Endothelial cell of umbilical vein (primary cell): ENCODE measurements at regions not wholly inside any gene's neighbourhood (a gene's known extent, or its start where the extent isn't known, plus 50 kb on each side); places are given as distances from the start of the nearest gene placed in this dataset.

Experiments used
- BruUV-seq: library from RNA; stranded (reverse); fragments of 400-500 nt; replicated peaks from 2 replicates; lab custom pipeline; 2021; lab: Mats Ljungman, UMichigan
- CTCF ChIA-PET: fragments of 300-600, 350-600 bp; sonication (Branson Sonifier 250); formaldehyde crosslinking; loops from one replicate; lab custom pipeline; 2021; ENCODE audit warnings: antibody characterized with exemption, inconsistent platforms; lab: Charles Lee
- POLR2A ChIA-PET: fragments of 300-600, 350-600 bp; sonication (Branson Sonifier 250); formaldehyde crosslinking; loops from one replicate; lab custom pipeline; 2021; ENCODE audit warnings: antibody characterized with exemption, inconsistent platforms; lab: Charles Lee
- DNase-seq: peaks from one replicate; pipeline ENCODE4 v3.0.0-alpha.2; 2011; ENCODE audit warnings: low read depth, low spot score
- FAIRE-seq: peaks from 2 replicates; lab custom pipeline; 2011; peaks lifted over from hg19 to GRCh38; lab: Jason Lieb, UNC
- H2AFZ ChIP-seq: 2 replicates; pipeline ENCODE4 v1.6.0; 2012; ENCODE audit warnings: low read depth, low read length, control low read depth, inconsistent platforms
- H3K27ac ChIP-seq: 2 replicates; pipeline ENCODE4 v1.5.1; 2011; ENCODE audit warnings: low read depth, mild to moderate bottlenecking, control low read depth, low read length, moderate library complexity; ENCODE audit not compliant: insufficient read depth
- H3K27me3 ChIP-seq, 2 experiments: 2 replicates each; pipeline versions ENCODE4 v1.6.0 to v1.6.1; 2011; ENCODE audit warnings: low read length in 2 of 2, mixed read lengths in 1 of 2; ENCODE audit not compliant: control insufficient read depth in 2 of 2, insufficient read depth in 2 of 2
- H3K36me3 ChIP-seq, 2 experiments: 2 replicates in 1 of 2; 3 replicates in 1 of 2; pipeline ENCODE4 v1.5.1; 2011; ENCODE audit warnings: low read length in 2 of 2, mild to moderate bottlenecking in 1 of 2, moderate library complexity in 1 of 2; ENCODE audit not compliant: control insufficient read depth in 2 of 2, insufficient read depth in 2 of 2; ENCODE audit errors: extremely low read depth in 1 of 2
- H3K4me1 ChIP-seq: 3 replicates; pipeline ENCODE4 v1.5.1; 2011; ENCODE audit warnings: mild to moderate bottlenecking, low read length; ENCODE audit not compliant: control insufficient read depth, insufficient read depth; ENCODE audit errors: extremely low read depth
- H3K4me2 ChIP-seq: 2 replicates; pipeline ENCODE4 v1.6.1; 2011; ENCODE audit warnings: low read length, control low read depth, mixed read lengths; ENCODE audit not compliant: insufficient read depth
- H3K4me3 ChIP-seq, 3 experiments: fragments of 200-600 bp in 1 of 3; sonication (generic), shearing (Covaris generic) in 1 of 3; replicated peaks in 1 of 3; 2 replicates each; pipeline ENCODE4 v1.5.1; 2011 to 2016; ENCODE audit warnings: control low read depth in 3 of 3, low read length in 3 of 3, mild to moderate bottlenecking in 2 of 3, inconsistent platforms in 1 of 3, low read depth in 1 of 3, moderate library complexity in 1 of 3; ENCODE audit not compliant: insufficient read depth in 1 of 3
- H3K79me2 ChIP-seq: 2 replicates; pipeline ENCODE4 v1.6.0; 2012; ENCODE audit warnings: low read length, inconsistent platforms; ENCODE audit not compliant: control insufficient read depth, insufficient read depth
- H3K9ac ChIP-seq: replicated peaks from 2 replicates; pipeline ENCODE3; 2011; ENCODE audit warnings: low read length, control low read depth; ENCODE audit not compliant: insufficient read depth; ENCODE audit errors: extremely low read depth
- H3K9me1 ChIP-seq: replicated peaks from 3 replicates; pipeline ENCODE4 v1.6.0; 2011; ENCODE audit warnings: mild to moderate bottlenecking, low read length; ENCODE audit not compliant: control insufficient read depth, insufficient read depth; ENCODE audit errors: extremely low read depth
- H3K9me3 ChIP-seq: replicated peaks from 2 replicates; pipeline ENCODE4 v1.5.1; 2012; ENCODE audit warnings: low read length, inconsistent platforms; ENCODE audit not compliant: control insufficient read depth, insufficient read depth
- H4K20me1 ChIP-seq: replicated peaks from 2 replicates; pipeline ENCODE3; 2011; ENCODE audit warnings: mild to moderate bottlenecking, low read length; ENCODE audit not compliant: control insufficient read depth, insufficient read depth; ENCODE audit errors: extremely low read depth
- EZH2 ChIP-seq: IDR thresholded peaks from 2 replicates; pipeline ENCODE4 v1.6.1; 2012; ENCODE audit warnings: borderline replicate concordance, low read depth, mild to moderate bottlenecking, moderate library complexity, low read length, inconsistent platforms; ENCODE audit not compliant: severe bottlenecking
- FOS ChIP-seq: IDR thresholded peaks from 2 replicates; pipeline ENCODE4 v1.6.1; 2011; ENCODE audit warnings: mild to moderate bottlenecking, low read length, moderate library complexity, borderline replicate concordance; ENCODE audit not compliant: insufficient read depth
- GATA2 ChIP-seq: IDR thresholded peaks from 2 replicates; pipeline ENCODE4 v1.7.0; 2011; ENCODE audit warnings: low read depth, mild to moderate bottlenecking, moderate library complexity, mixed read lengths, low read length; ENCODE audit not compliant: insufficient read length, insufficient read depth
- JUN ChIP-seq: IDR thresholded peaks from 2 replicates; pipeline ENCODE4 v1.6.1; 2011; ENCODE audit warnings: borderline replicate concordance, low read depth; ENCODE audit not compliant: insufficient read length, insufficient read depth
- MYC ChIP-seq: IDR thresholded peaks from one replicate; pipeline ENCODE4 v1.6.1; 2011; ENCODE audit warnings: mild to moderate bottlenecking, low read depth, low read length
- POLR2A ChIP-seq: IDR thresholded peaks from 2 replicates; pipeline ENCODE4 v1.6.1; 2012; ENCODE audit warnings: low read depth, mild to moderate bottlenecking, control low read depth, low read length
- POLR2AphosphoS5 ChIP-seq: IDR thresholded peaks from 2 replicates; pipeline ENCODE4 v1.6.1; 2012; ENCODE audit warnings: low read depth, mild to moderate bottlenecking, control low read depth, low read length, moderate library complexity; ENCODE audit not compliant: insufficient read depth
- dilution Hi-C: fragments of 300-500 bp; cut with MboI; formaldehyde crosslinking; loops from one replicate; pipeline ENCODE4 v1.15.0; 2019; ENCODE audit warnings: low sequenced_read_pairs; ENCODE audit not compliant: extremely low pct_ligation_motif_present
- intact Hi-C: fragments of 100-400 bp; cut with micrococcal nuclease; formaldehyde crosslinking; loops from one replicate; pipeline ENCODE4 v1.10.0; 2022
- TF ChIP-seq, protein P1 (sequence below), 2 donors: IDR thresholded peaks; 1 replicate in 1 of 2; 2 replicates in 1 of 2; pipeline ENCODE4 v1.5.1; 2011; ENCODE audit warnings: low read length in 2 of 2, mild to moderate bottlenecking in 2 of 2, moderate library complexity in 2 of 2, control low read depth in 1 of 2, inconsistent platforms in 1 of 2, low read depth in 1 of 2; ENCODE audit not compliant: insufficient read depth in 1 of 2; ENCODE audit errors: extremely low read depth in 1 of 2

DNA sequence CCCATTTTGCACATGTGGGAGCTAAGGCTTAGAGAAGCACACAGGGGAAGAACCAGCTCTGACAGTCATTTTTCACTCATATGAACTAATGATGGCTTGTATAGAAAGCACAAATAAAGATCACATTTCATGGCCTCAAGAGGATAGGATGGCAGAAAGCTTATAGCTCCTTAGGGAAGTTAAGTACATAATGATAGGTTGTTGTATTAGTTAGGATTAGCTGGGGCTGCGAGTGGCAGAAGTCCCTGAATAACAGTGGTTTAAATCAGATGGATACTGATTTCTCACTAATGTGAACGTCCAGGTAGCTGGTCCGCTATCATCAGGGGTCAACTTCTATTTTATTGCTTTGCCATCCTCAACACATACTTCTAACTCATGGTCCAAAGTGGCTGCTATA lies 284.0 kb downstream of the RPS6KC1 start:
- Histone ChIP-seq H3K27me3 (no peaks in the 10 kb centered on the region), H3K79me2 (no peaks in the 10 kb centered on the region), H3K4me2 (no peak overlapping the region), H3K4me3 (no peak overlapping the region), H3K36me3 (no peaks in the 10 kb centered on the region), H4K20me1 (no peaks in the 10 kb centered on the region), H3K9me1 (no peaks in the 10 kb centered on the region), H3K4me1 (no peaks in the 10 kb centered on the region), H3K9me3 (no peaks in the 10 kb centered on the region), H2AFZ (no peak overlapping the region), H3K9ac (no peak overlapping the region), H3K27ac (no peak overlapping the region)
- dilution Hi-C loops (no loop called here), intact Hi-C loops (no loop called here)
- POLR2A ChIA-PET, result no interaction called here
- DNase-seq (no peak), FAIRE-seq (no peak)
- CTCF ChIA-PET, result interaction anchor here (0.6 kb wide), 1 partner anchor 736 kb away, joined by 3 read pairs; no protein-coding TSS in a partner anchor
- TF ChIP-seq EZH2 (no peak), MYC (no peak), JUN (no peak), FOS (no peak), POLR2A (no peak)
- BruUV-seq, result no TSS peak

DNA sequence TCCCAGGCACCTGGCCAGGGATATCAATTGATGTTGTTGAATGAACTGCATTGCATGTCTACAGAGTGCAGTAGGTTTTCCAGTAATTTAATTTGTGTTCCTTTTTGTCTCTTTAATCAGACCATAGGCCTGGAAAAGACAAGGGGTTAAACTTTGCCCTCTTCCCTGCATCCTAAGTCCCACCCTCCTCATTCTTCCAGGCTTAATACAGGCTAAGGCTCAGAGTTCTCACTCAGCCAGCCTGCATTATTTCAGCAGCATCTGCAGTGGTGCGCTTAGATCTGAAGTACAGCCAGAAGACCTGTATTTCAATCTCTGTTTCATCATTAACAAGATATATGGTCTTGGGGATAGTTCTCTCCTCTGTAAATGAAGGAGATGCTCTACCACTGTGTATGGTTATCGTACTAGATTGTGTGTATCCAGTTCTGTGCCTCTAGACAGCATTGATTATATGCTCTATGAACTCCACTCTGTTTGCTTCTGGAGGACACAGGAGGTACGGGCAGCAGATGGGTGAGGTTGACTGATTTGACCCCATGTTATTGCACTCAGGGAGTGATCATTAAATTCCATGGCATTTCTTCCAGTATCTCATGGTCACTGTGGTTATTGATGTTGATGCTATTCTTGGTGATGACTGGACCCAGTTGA lies 286.1 kb downstream of the RPS6KC1 start:
- Histone ChIP-seq H3K4me3 (no peak overlapping the region), H3K4me1 (no peaks in the 10 kb centered on the region), H2AFZ (no peak overlapping the region), H3K36me3 (no peaks in the 10 kb centered on the region), H3K79me2 (no peaks in the 10 kb centered on the region), H3K4me2 (no peak overlapping the region), H3K9ac (no peak overlapping the region), H3K9me3 (no peaks in the 10 kb centered on the region), H4K20me1 (no peaks in the 10 kb centered on the region), H3K27me3 (no peaks in the 10 kb centered on the region), H3K27ac (no peak overlapping the region), H3K9me1 (no peaks in the 10 kb centered on the region)
- intact Hi-C loops (no loop called here), dilution Hi-C loops (no loop called here)
- FAIRE-seq (no peak), DNase-seq (no peak)
- CTCF ChIA-PET, result no interaction called here
- no peak for TF ChIP-seq EZH2
- TF ChIP-seq, protein P1, sequence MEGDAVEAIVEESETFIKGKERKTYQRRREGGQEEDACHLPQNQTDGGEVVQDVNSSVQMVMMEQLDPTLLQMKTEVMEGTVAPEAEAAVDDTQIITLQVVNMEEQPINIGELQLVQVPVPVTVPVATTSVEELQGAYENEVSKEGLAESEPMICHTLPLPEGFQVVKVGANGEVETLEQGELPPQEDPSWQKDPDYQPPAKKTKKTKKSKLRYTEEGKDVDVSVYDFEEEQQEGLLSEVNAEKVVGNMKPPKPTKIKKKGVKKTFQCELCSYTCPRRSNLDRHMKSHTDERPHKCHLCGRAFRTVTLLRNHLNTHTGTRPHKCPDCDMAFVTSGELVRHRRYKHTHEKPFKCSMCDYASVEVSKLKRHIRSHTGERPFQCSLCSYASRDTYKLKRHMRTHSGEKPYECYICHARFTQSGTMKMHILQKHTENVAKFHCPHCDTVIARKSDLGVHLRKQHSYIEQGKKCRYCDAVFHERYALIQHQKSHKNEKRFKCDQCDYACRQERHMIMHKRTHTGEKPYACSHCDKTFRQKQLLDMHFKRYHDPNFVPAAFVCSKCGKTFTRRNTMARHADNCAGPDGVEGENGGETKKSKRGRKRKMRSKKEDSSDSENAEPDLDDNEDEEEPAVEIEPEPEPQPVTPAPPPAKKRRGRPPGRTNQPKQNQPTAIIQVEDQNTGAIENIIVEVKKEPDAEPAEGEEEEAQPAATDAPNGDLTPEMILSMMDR (IDR thresholded peaks at IDR 0.05; ENCODE audit: extremely low read depth in 1 of 2, insufficient read depth in 1 of 2, low read depth in 1 of 2, low read length in 2 of 2), result no peak
- TF ChIP-seq POLR2AphosphoS5, result no peak
- TF ChIP-seq GATA2, result no peak
- no peak for TF ChIP-seq JUN
- no peak for TF ChIP-seq FOS
- TF ChIP-seq POLR2A, result no peak
- no peak for TF ChIP-seq MYC
- BruUV-seq, result no TSS peak
- POLR2A ChIA-PET, result no interaction called here
